Activated T-cell treated with anti-CD3 and anti-CD28 coated beads, Interleukin-2, amount 50 U/mL, for 24 hours (primary cell): ENCODE measurements at regions not wholly inside any gene's neighbourhood (a gene's known extent, or its start where the extent isn't known, plus 50 kb on each side); places are given as distances from the start of the nearest gene placed in this dataset.

Experiments used
- DNase-seq: peaks from one replicate; pipeline ENCODE4 v3.0.0-alpha.2; 2020
- H3K27ac Mint-ChIP-seq: 2 replicates; pipeline ENCODE4 v1.8.0; 2020; ENCODE audit warnings: mild to moderate bottlenecking, mixed read lengths
- H3K27me3 Mint-ChIP-seq: 2 replicates; pipeline ENCODE4 v1.8.0; 2020; ENCODE audit warnings: mixed read lengths
- H3K36me3 Mint-ChIP-seq: 2 replicates; pipeline ENCODE4 v1.8.0; 2020; ENCODE audit warnings: low read depth, mixed read lengths
- H3K4me1 Mint-ChIP-seq: 2 replicates; pipeline ENCODE4 v1.8.0; 2020; ENCODE audit warnings: low read depth, mixed read lengths
- H3K4me3 Mint-ChIP-seq: 2 replicates; pipeline ENCODE4 v1.8.0; 2020; ENCODE audit warnings: mild to moderate bottlenecking, moderate library complexity, mixed read lengths
- H3K9me3 Mint-ChIP-seq: 2 replicates; pipeline ENCODE4 v1.8.0; 2020; ENCODE audit warnings: mixed read lengths

GRCh38 chr10:9605231-9605630 lies 1412.4 kb upstream of the CELF2 start:
- Mint-ChIP-seq H3K4me1 (no peaks in the 10 kb centered on the region), H3K27me3 (peaks cover 19% of the 10 kb centered on the region), H3K27ac (no peak overlapping the region), H3K9me3 (no peaks in the 10 kb centered on the region), H3K4me3 (no peak overlapping the region), H3K36me3 (no peaks in the 10 kb centered on the region)
- no peak for DNase-seq

- Mint-ChIP-seq H3K36me3 (no peaks in the 10 kb centered on the region), H3K4me3 (no peak overlapping the region), H3K27me3 (peaks cover 29% of the 10 kb centered on the region), H3K27ac (no peak overlapping the region), H3K9me3 (no peaks in the 10 kb centered on the region), H3K4me1 (peaks cover 6% of the 10 kb centered on the region)
- DNase-seq = no peak
Observed at GRCh38 chr10:9608602-9609001, 1409.1 kb upstream of the CELF2 start.

GRCh38 chr10:9613338-9614075 lies 1404.2 kb upstream of the CELF2 start:
- peaks cover 8% of the 10 kb centered on the region for H3K4me1 Mint-ChIP-seq
- H3K27me3 Mint-ChIP-seq = peaks cover 37% of the 10 kb centered on the region
- DNase-seq = no peak
- no peaks in the 10 kb centered on the region for H3K9me3 Mint-ChIP-seq
- no peaks in the 10 kb centered on the region for H3K36me3 Mint-ChIP-seq
- H3K27ac Mint-ChIP-seq = no peak overlapping the region
- H3K4me3 Mint-ChIP-seq = no peak overlapping the region

GRCh38 chr10:9615189-9615588 lies 1402.5 kb upstream of the CELF2 start:
- peaks cover 8% of the 10 kb centered on the region for H3K4me1 Mint-ChIP-seq
- no peak overlapping the region for H3K27ac Mint-ChIP-seq
- no peak for DNase-seq
- no peak overlapping the region for H3K4me3 Mint-ChIP-seq
- no peaks in the 10 kb centered on the region for H3K36me3 Mint-ChIP-seq
- peaks cover 5% of the 10 kb centered on the region for H3K9me3 Mint-ChIP-seq
- H3K27me3 Mint-ChIP-seq = peaks cover 30% of the 10 kb centered on the region

GRCh38 chr10:9621216-9621615 lies 1396.5 kb upstream of the CELF2 start:
- no peak for DNase-seq
- H3K27ac Mint-ChIP-seq = no peak overlapping the region
- no peaks in the 10 kb centered on the region for H3K4me1 Mint-ChIP-seq
- H3K4me3 Mint-ChIP-seq = no peak overlapping the region
- H3K36me3 Mint-ChIP-seq = no peaks in the 10 kb centered on the region
- H3K9me3 Mint-ChIP-seq = peaks cover 5% of the 10 kb centered on the region
- H3K27me3 Mint-ChIP-seq = peaks cover 4% of the 10 kb centered on the region

- Mint-ChIP-seq H3K36me3 (no peaks in the 10 kb centered on the region), H3K4me1 (no peaks in the 10 kb centered on the region), H3K27me3 (peaks cover 9% of the 10 kb centered on the region), H3K4me3 (no peak overlapping the region), H3K27ac (no peak overlapping the region), H3K9me3 (no peaks in the 10 kb centered on the region)
- no peak for DNase-seq
Observed at GRCh38 chr10:9625304-9625703, 1392.4 kb upstream of the CELF2 start.

GRCh38 chr10:9634466-9634865 lies 1383.2 kb upstream of the CELF2 start:
- H3K27me3 Mint-ChIP-seq = no peaks in the 10 kb centered on the region
- no peaks in the 10 kb centered on the region for H3K36me3 Mint-ChIP-seq
- DNase-seq = no peak
- H3K9me3 Mint-ChIP-seq = no peaks in the 10 kb centered on the region
- no peak overlapping the region for H3K27ac Mint-ChIP-seq
- no peaks in the 10 kb centered on the region for H3K4me1 Mint-ChIP-seq
- H3K4me3 Mint-ChIP-seq = no peak overlapping the region

GRCh38 chr10:9635691-9636090 lies 1382.0 kb upstream of the CELF2 start:
- Mint-ChIP-seq H3K4me1 (no peaks in the 10 kb centered on the region), H3K36me3 (no peaks in the 10 kb centered on the region), H3K27ac (no peak overlapping the region), H3K27me3 (no peaks in the 10 kb centered on the region), H3K4me3 (no peak overlapping the region), H3K9me3 (no peaks in the 10 kb centered on the region)
- no peak for DNase-seq

- no peak overlapping the region for H3K27ac Mint-ChIP-seq
- no peaks in the 10 kb centered on the region for H3K36me3 Mint-ChIP-seq
- no peak overlapping the region for H3K4me3 Mint-ChIP-seq
- H3K27me3 Mint-ChIP-seq = no peaks in the 10 kb centered on the region
- DNase-seq = no peak
- no peaks in the 10 kb centered on the region for H3K9me3 Mint-ChIP-seq
- H3K4me1 Mint-ChIP-seq = no peaks in the 10 kb centered on the region
Observed at GRCh38 chr10:9636216-9636615, 1381.5 kb upstream of the CELF2 start.

- Mint-ChIP-seq H3K9me3 (peaks cover 20% of the 10 kb centered on the region), H3K4me3 (no peak overlapping the region), H3K27me3 (no peaks in the 10 kb centered on the region), H3K36me3 (no peaks in the 10 kb centered on the region), H3K4me1 (no peaks in the 10 kb centered on the region), H3K27ac (no peak overlapping the region)
- DNase-seq = no peak
Observed at GRCh38 chr10:9643782-9644181, 1373.9 kb upstream of the CELF2 start.

- H3K4me3 Mint-ChIP-seq = no peak overlapping the region
- no peaks in the 10 kb centered on the region for H3K4me1 Mint-ChIP-seq
- H3K27me3 Mint-ChIP-seq = no peaks in the 10 kb centered on the region
- H3K36me3 Mint-ChIP-seq = no peaks in the 10 kb centered on the region
- H3K27ac Mint-ChIP-seq = no peak overlapping the region
- peaks cover 20% of the 10 kb centered on the region for H3K9me3 Mint-ChIP-seq
- DNase-seq = no peak
Observed at GRCh38 chr10:9645404-9645803, 1372.3 kb upstream of the CELF2 start.

GRCh38 chr10:9645928-9646600 lies 1371.6 kb upstream of the CELF2 start:
- DNase-seq = no peak
- Mint-ChIP-seq H3K27me3 (no peaks in the 10 kb centered on the region), H3K27ac (no peak overlapping the region), H3K9me3 (peaks cover 20% of the 10 kb centered on the region), H3K4me3 (no peak overlapping the region), H3K36me3 (no peaks in the 10 kb centered on the region), H3K4me1 (no peaks in the 10 kb centered on the region)

- no peak for DNase-seq
- H3K27ac Mint-ChIP-seq = no peak overlapping the region
- H3K4me3 Mint-ChIP-seq = no peak overlapping the region
- no peaks in the 10 kb centered on the region for H3K27me3 Mint-ChIP-seq
- no peaks in the 10 kb centered on the region for H3K9me3 Mint-ChIP-seq
- no peaks in the 10 kb centered on the region for H3K4me1 Mint-ChIP-seq
- no peaks in the 10 kb centered on the region for H3K36me3 Mint-ChIP-seq
Observed at GRCh38 chr10:9654261-9654660, 1363.4 kb upstream of the CELF2 start.

- Mint-ChIP-seq H3K9me3 (no peaks in the 10 kb centered on the region), H3K4me3 (no peak overlapping the region), H3K27me3 (no peaks in the 10 kb centered on the region), H3K27ac (no peak overlapping the region), H3K36me3 (no peaks in the 10 kb centered on the region), H3K4me1 (no peaks in the 10 kb centered on the region)
- DNase-seq = no peak
Observed at GRCh38 chr10:9656386-9656785, 1361.3 kb upstream of the CELF2 start.

- H3K4me3 Mint-ChIP-seq = no peak overlapping the region
- H3K4me1 Mint-ChIP-seq = no peaks in the 10 kb centered on the region
- no peaks in the 10 kb centered on the region for H3K36me3 Mint-ChIP-seq
- DNase-seq = no peak
- H3K9me3 Mint-ChIP-seq = no peaks in the 10 kb centered on the region
- no peaks in the 10 kb centered on the region for H3K27me3 Mint-ChIP-seq
- no peak overlapping the region for H3K27ac Mint-ChIP-seq
Observed at GRCh38 chr10:9656996-9657395, 1360.7 kb upstream of the CELF2 start.
